GM12874 (cell line): ENCODE measurements at regions not wholly inside any gene's neighbourhood (a gene's known extent, or its start where the extent isn't known, plus 50 kb on each side); places are given as distances from the start of the nearest gene placed in this dataset.

Source experiments
- CTCF ChIP-seq: IDR thresholded peaks from 2 replicates; pipeline ENCODE4 v1.5.1; 2011; ENCODE audit warnings: low read depth, mild to moderate bottlenecking, control low read depth, low read length, moderate library complexity; ENCODE audit not compliant: insufficient read depth

- no peak for TF ChIP-seq CTCF
Measured at GRCh38 chr22:34861787-34862186, 204.2 kb upstream of the ISX start.

GRCh38 chr22:34866081-34866480, 199.9 kb upstream of the ISX start:
- TF ChIP-seq CTCF = no peak

DNA sequence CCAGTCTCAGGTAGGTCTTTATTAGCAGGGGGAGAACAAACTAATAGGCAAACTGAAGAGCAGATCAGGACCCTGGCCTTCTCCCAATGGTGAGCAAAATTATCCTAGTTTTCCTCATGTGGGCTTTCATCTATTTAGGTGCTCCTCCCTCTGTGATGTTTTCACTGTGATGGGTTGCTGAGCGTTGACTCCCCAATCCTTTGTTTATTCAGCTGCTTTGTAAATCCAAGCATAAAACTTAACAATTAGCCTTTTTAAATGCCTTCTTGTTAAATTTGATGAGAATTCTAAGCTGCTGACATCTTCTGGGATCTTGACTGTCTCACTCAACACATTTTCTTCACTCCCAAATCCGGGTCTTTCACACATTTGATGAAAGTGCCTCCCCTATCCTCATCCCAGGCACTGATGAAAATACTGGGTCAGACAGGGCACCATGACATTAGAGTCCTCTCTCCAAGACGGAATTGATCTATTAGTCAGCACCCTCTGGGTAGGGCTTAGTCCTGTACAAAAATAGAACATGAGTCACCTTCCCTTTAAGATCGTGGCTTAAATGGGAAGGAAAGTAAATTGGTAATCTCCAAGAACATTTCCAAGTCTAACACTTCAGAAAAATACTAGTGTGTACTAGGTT, 199.3 kb upstream of the ISX start:
- no peak for TF ChIP-seq CTCF

DNA sequence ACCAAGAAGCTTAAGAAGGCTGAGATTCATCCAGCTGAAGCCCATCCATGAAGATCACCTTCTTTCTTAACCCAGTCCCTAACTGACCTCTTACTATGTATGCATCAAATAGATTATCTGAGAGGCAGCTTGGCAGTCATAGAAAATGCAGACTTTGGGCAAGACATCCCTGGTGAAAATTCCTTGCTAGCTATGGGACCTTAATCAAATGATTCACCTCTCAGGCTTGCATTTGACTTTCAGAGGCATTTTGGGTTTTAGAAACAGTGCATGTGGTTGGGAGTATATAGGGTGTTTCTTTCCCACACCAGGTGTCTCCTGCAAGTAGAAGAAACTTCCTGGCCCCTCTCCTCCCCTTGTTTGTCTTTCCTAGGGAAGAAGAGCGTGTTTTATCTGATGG, 188.5 kb upstream of the ISX start:
- no peak for TF ChIP-seq CTCF

GRCh38 chr22:34878171-34878570, 187.8 kb upstream of the ISX start:
- TF ChIP-seq CTCF = no peak

DNA sequence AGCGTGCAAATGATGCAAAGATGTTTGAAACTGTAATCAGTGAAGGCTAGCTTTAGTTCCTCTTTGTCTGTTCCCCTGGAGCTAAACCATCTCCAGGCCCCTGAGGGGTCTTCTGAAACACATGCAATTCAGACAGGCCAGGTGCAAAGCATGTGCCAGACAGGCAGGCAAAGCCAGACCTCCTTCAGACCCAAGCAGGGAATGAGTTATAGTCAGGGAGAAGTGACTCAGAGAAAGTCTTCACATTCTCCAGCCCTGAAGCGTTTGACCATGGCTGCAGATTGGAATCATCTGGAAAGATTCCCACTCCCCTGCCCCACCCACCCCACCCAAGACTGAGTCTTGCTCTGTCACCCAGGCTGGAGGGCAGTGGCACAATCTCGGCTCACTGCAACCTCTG, 187.0 kb upstream of the ISX start:
- TF ChIP-seq CTCF = no peak

DNA sequence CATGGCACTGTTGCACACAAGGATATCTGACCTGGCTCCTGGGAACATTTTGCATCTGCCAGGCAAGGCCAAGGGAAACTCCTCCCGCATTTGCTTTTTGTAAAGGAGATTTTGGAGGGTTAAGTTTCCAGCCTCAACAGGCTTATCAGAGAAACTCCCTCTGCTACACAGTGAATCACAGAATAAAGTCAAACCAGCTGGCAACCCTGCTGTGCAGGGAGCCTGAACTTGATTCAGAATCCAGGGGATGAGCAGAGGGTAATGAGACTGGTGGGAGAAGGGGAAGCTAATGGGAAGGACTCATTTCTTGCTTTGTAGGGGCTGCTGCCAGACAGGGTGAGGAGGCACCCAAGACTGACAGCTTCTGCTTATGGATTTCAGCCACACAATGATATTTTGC, 185.3 kb upstream of the ISX start:
- TF ChIP-seq CTCF = no peak
